GM12874 (cell line): ENCODE measurements at regions not wholly inside any gene's neighbourhood (a gene's known extent, or its start where the extent isn't known, plus 50 kb on each side); places are given as distances from the start of the nearest gene placed in this dataset.

ENCODE experiments used
- TF ChIP-seq, protein P1 (sequence below): IDR thresholded peaks from 2 replicates; pipeline ENCODE4 v1.5.1; 2011; ENCODE audit warnings: low read depth, mild to moderate bottlenecking, control low read depth, low read length, moderate library complexity; ENCODE audit not compliant: insufficient read depth

DNA sequence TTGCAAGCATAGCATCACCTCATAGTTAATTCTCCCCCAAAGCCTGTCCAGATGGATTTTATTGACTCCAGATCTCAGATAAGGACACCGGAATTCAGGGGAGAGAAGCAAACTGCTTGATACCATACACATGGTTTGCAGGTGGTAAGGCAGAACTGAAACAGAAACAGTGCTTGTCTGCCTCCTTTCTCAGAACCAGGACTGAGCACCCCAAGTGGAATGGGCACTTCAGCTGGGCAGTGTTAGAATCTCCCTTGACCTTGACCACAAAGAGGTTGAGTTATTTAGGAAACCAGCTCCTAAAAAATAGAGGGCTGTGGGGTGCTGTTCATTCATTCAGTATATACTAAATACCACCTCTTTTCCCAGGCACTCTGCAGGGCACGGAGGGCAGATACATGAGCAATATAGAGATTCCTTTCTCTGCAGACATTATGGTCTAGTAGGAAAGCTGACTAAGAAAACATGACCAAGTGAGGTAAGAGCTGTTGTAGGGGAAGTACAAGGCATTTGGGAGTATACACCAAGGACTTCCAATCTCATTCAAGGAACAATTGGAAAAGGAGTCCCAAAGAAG is 185.2 kb downstream of the C1orf94 start:
- TF ChIP-seq, protein P1, sequence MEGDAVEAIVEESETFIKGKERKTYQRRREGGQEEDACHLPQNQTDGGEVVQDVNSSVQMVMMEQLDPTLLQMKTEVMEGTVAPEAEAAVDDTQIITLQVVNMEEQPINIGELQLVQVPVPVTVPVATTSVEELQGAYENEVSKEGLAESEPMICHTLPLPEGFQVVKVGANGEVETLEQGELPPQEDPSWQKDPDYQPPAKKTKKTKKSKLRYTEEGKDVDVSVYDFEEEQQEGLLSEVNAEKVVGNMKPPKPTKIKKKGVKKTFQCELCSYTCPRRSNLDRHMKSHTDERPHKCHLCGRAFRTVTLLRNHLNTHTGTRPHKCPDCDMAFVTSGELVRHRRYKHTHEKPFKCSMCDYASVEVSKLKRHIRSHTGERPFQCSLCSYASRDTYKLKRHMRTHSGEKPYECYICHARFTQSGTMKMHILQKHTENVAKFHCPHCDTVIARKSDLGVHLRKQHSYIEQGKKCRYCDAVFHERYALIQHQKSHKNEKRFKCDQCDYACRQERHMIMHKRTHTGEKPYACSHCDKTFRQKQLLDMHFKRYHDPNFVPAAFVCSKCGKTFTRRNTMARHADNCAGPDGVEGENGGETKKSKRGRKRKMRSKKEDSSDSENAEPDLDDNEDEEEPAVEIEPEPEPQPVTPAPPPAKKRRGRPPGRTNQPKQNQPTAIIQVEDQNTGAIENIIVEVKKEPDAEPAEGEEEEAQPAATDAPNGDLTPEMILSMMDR = no peak

DNA sequence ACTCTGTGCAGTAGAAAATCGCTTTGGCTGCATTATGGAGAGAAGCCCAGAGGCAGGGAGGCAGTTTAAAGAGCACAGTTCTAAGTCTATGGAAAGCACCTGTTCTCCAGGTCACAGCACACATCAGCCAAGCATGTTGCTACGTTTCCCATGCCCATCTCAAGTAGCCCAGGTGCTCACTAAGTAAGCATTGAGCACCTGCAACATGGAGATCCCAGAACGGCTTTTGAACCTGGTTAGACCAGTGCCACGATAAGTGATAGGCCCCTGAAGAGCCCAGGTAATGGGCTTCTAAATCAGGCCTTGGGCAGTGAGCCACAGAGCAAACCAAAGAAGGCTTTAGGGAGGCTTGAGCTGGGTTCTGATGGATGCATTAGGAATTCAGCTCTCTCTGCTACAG is 186.2 kb downstream of the C1orf94 start:
- TF ChIP-seq, protein P1 = no peak

DNA sequence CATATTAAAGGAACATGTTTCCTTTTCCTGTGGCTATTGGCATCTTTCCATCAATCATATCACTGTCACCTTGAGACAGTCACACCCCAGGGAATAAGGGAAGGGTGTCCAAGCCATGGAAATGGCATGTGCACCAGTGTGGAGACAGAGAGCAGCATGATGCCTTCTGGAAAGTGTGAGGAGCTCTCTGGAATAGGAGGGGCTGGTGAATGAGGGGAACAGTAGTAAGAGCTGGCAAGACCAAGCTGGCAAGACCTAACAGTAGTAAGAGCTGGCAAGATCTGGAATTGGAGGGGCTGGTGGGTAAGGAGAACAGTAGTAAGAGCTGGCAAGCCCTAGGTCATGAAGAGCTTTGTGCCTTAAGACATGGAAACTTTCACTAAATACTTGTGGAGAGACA is 186.7 kb downstream of the C1orf94 start:
- TF ChIP-seq, protein P1 = no peak

DNA sequence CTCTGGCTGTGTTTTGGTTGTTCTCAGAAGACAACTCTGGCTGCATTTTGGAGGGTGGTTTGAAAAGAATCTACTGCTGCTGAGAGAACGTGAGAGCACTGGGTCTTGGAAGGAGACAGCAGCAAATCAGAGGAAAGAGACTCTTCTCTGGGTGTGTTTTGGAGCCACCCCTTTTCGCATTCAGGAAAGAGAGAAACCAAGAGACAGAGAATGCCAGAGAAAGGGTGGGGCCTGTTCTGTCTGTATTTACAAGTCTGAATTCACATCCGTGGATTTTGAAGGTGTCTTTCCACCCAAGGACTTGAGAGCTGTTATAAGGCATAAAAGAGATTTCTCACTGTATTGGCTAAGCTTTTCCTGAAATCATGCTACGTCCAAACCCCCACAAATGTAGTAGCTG is 187.2 kb downstream of the C1orf94 start:
- TF ChIP-seq, protein P1 = no peak

DNA sequence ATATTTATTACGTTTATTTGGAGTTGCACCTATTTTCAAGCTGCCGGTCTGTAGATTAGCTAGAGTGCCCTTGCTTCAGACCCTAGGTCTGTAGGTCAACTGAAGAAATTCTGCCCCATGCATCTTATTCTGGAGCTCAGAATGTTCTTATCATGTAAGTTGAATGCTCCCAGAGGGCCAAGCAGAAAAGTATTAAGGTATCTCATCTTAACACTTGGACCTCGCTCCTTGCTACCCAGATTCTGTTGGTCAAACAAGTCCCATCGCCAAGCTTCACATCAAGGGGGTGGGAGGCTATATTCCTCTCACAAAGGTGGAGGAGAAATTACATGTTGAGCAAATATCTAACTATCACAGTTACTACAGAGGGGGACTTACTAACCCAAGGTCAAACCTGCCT is 187.7 kb downstream of the C1orf94 start:
- TF ChIP-seq, protein P1 = no peak

DNA sequence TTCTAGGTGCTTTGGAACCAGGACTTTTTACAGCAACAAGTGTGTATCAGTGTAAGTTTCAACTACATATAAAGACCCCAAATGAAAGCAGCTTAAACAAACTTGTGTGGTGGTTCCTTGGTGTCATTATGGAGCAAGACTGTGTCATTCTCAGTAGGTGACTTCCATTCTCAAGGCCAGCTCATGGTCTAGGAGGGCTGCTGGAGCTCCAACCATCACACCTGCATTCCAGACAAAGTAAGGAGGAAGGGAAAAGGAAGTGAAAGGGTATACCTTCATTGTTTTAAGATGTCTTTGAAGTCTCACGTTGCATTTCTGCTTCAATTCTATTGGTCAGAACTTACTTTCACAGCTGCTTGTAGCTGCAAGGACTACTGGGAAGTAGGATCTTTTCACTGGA is 188.6 kb downstream of the C1orf94 start:
- TF ChIP-seq, protein P1 = no peak

DNA sequence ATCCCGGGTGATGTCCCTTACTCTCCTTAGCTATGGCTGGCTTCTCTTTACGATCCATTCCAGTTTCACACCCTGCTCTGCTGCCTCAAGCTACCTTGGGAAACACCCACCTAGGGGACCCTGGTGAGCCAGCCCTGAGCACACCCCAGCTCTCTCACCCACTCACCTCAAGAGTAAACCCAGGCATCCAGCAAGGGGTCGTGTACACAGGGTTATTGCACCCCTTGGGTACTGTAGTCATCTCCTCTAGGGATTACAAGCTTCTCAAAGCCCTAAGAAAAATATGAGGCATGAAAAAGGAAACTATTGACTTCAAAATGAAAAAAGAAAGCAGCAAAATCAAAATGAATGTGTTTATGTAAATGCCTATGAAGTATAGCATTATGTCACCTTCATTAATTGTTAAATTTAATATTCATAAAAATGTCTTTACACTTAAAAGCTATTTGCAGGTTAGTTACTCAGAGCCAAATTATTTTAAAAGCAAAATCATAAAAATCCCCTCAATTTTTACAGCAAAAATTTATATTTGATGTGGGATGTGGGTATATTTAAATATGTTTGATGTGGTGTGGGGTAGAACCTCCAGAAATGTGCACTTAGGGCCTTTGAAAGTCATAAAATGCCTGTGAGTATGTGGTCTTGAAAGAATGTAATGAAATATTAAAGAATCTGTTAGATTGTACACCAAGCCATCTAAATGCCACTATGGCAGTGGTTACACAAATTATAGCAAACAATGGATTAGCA is 190.3 kb downstream of the C1orf94 start:
- TF ChIP-seq, protein P1 = no peak
